GM10266 (cell line): ENCODE measurements at regions not wholly inside any gene's neighbourhood (a gene's known extent, or its start where the extent isn't known, plus 50 kb on each side); places are given as distances from the start of the nearest gene placed in this dataset.

Experiments used
- DNase-seq: peaks from one replicate; pipeline ENCODE4 v3.0.0; 2012; ENCODE audit errors: extremely low spot score
- TF ChIP-seq, protein P1 (sequence below): IDR thresholded peaks from 2 replicates; pipeline ENCODE4 v1.5.1; 2012; ENCODE audit warnings: mild to moderate bottlenecking, low read depth; ENCODE audit not compliant: control insufficient read depth, insufficient read depth; ENCODE audit errors: missing control alignments

GRCh38 chr9:126125177-126125576 lies 201.5 kb upstream of the MVB12B start:
- no peak for DNase-seq
- TF ChIP-seq, protein P1, sequence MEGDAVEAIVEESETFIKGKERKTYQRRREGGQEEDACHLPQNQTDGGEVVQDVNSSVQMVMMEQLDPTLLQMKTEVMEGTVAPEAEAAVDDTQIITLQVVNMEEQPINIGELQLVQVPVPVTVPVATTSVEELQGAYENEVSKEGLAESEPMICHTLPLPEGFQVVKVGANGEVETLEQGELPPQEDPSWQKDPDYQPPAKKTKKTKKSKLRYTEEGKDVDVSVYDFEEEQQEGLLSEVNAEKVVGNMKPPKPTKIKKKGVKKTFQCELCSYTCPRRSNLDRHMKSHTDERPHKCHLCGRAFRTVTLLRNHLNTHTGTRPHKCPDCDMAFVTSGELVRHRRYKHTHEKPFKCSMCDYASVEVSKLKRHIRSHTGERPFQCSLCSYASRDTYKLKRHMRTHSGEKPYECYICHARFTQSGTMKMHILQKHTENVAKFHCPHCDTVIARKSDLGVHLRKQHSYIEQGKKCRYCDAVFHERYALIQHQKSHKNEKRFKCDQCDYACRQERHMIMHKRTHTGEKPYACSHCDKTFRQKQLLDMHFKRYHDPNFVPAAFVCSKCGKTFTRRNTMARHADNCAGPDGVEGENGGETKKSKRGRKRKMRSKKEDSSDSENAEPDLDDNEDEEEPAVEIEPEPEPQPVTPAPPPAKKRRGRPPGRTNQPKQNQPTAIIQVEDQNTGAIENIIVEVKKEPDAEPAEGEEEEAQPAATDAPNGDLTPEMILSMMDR = no peak

DNA sequence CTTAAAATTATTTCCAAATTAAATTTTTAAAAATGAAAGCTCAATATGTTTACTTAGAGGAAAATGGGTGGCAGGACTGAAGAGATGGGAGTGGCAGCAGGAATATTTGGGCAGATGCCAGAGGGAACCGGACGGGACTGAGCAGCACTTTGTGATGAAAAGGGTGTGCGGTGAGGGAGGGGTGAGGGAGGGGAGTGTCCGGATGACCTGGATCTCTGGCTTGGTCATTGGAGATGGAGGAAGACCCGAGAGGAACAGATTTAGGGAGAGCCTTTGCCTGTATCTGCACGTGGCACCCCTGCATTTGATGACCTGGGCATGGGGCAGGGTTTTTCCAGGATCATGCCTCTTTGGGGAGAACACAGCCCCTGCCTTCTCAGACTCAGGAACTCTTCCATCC lies 201.1 kb upstream of the MVB12B start:
- DNase-seq = no peak
- TF ChIP-seq, protein P1 = no peak

GRCh38 chr9:126125992-126126409 lies 200.6 kb upstream of the MVB12B start:
- TF ChIP-seq, protein P1 = no peak
- DNase-seq = no peak

- no peak for DNase-seq
- TF ChIP-seq, protein P1 = no peak
These were observed 199.8 kb upstream of the MVB12B start for GRCh38 chr9:126126807-126127206.

DNA sequence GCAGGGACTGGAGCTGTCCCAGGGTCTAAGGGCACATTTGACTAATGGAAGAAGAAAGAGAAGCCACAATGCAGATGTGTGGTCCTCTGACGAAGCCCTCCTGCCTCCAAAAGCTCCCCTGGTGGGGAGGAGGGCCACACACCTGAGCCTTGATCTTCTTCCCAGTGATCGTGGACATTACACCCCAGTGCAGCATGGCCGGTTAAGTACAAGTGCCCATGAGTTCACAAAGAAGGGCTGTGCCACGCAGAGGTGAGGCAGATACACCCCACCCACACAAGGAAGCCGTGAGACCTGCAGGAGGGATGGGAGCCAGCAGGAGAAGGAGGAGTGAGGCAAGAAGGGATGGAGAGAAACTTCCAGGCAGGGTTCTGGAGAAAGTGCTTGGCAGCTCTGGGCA lies 199.0 kb upstream of the MVB12B start:
- no peak for DNase-seq
- TF ChIP-seq, protein P1 = no peak

DNA sequence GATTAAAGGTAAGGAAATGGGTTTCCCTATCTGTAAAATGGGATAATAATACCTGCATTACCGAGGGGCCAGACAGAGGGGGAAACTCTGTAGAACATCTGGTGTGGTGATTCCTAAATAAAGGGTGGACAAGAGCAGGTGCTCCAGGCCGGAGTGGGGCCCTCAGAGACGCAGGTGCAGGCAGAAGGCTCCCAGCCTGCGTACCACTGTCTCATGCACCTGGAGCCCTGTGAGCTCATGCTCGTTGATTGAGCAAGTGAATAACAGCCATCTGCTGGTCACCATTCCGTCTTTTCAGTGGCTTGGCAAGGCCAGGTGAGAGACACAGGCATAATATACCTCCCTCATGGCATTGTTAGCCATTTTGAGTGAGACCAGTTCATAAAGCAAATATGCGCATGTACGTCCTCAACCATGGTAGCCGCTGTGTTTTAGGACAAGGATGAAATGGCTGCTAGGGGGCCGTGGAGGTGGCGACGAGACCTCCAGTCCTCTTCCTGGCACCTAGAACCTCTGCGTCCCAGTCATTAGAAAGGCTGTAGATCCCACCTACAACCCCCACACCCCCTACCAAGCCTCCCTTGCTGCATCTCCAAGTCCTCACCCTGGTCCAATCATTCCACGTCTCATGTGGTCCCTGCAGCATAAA lies 198.0 kb upstream of the MVB12B start:
- no peak for DNase-seq
- TF ChIP-seq, protein P1 = no peak

GRCh38 chr9:126131066-126132010 lies 195.3 kb upstream of the MVB12B start:
- DNase-seq = no peak
- TF ChIP-seq, protein P1 = no peak
